Jurkat, Clone E6-1 (cell line): ENCODE measurements at regions not wholly inside any gene's neighbourhood (a gene's known extent, or its start where the extent isn't known, plus 50 kb on each side); places are given as distances from the start of the nearest gene placed in this dataset.

Experiments
- DNase-seq: peaks from one replicate; pipeline ENCODE4 v3.0.0-alpha.2; 2011; ENCODE audit warnings: low read depth, low spot score
- H3K4me3 ChIP-seq: 2 replicates; pipeline ENCODE4 v1.5.1; 2011; ENCODE audit warnings: mild to moderate bottlenecking, low read length, control low read depth, moderate library complexity

DNA sequence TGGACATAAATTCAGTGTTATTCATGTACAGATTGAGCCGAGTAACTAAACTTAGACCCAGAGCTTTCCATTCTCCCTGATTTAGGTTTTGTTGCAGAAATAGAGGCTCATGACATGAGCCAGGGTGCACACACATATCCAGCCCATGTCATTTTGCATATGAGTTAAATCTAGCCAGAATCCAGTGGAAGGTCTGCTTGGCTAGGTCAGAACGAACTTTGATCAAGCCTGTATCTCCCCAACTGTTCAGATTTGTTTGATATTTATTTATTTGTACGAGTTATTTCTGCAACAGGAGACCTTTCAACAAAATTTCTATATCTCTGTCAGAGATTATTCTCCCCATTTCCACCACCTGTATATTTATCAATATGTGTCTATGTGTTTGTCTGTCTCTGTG is 247.5 kb upstream of the THBS1 start:
- no peak overlapping the region for H3K4me3 ChIP-seq
- DNase-seq = no peak

DNA sequence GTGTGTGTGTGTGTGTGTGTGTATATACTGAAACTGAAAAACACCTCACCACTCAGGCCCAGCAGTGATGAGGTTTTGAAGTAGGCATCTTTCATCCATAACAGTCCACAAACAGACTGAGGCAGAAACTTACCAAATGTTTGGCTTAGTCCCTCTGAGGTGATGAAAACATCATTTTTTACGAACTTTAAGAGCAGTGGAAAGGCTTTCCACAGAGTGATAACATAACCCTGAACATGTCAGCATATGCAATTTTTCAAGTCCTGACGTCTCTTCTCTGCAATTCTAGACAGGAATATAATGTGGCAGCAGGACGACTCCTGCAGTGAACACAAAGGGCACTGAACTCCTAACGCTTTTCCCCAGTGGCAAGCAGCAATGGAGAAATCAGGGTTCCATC is 247.0 kb upstream of the THBS1 start:
- no peak overlapping the region for H3K4me3 ChIP-seq
- DNase-seq = no peak

DNA sequence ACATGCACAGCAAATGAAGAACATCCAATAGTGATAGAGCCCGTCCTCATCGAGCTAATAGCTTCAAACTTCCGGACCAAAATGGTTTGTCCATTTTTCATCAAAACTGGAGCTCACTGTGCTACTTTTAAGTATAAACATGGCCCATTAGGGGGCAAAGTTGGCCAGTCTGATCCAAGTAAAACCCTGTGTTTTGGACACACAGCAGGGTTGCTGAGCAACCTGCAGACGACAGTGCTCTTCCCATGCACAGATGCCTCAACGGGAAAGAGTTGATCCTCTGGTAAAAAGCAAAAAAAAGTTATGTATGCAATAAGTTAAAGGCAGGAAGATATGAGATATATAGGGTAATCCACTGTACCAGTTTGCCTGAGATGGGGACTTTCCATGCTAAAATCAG is 244.0 kb upstream of the THBS1 start:
- no peak for DNase-seq
- H3K4me3 ChIP-seq = no peak overlapping the region

DNA sequence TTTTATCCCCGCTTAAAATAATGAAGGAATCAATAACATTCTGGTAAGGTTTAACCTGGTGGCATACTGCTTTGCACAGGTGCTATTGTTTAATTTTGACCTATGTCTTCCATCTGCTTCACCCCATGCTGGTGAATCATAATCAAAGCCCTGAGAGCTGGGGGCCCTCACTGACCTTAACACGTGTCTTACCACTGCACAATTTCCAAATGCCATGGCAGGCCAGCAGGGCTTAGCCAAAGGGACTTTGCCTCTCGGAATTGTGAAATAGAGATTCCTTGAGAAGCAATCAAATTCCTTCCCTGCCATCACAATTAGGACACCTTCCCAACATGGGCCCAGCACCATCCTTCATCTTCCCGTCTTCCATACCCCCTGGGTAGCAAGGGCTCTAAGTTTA is 242.6 kb upstream of the THBS1 start:
- H3K4me3 ChIP-seq = no peak overlapping the region
- no peak for DNase-seq

DNA sequence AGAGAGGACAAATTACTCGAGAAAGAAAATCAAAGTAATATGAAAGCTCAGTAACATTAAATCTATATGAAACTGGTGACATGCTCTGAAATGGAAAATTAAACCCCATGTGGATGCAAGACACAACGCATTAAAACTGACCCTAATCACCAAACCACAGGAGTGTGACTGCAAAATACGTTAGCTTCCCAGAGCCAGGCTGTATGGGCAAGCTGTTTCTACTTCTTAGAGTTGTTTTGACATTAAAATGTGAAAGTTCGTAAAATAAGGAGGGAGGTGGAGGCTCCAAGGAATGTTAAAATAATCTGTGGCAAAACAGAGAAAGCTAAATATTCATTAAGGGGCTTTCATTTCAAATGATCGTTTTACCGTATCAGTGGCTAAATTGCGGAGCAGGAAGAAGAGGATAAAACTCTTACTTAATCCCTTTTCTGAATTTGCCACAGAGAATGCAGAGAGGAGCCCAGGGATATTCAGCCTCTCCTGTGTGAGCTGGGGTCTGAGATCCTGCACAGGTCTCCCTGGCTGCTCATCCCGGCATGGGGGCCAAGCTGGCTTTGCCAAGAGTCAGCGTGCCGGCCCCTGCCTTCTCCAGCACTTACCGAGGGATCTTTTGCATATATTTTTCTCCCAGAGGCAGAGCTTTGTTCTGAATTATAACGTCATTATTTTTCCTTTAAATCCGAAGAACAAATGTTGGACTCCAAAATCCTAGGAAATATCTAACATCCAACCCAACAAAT is 239.8 kb upstream of the THBS1 start:
- no peak for DNase-seq
- no peak overlapping the region for H3K4me3 ChIP-seq

DNA sequence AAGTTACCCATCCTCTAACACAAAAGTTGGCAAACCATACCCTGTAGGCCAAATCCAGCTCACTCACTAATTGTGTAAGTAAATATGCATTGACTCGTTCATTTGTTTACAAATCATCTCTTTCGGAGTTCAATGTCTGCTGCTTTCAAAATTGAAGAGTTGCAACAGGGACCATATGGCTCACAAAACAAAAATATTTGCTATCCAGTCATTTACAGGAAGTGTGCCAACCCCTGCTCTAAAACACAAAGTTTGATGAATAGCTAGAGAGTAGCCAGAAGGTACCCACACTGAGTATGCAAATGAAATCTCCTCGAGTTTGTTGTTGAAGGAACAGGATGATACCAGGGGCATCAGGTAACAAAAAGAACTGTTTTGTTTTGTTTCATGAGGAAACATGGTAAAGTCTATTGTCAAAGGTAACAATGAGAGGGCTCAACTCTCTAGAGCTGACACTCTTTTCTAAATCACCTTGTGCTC is 236.2 kb upstream of the THBS1 start:
- H3K4me3 ChIP-seq = no peak overlapping the region
- DNase-seq = no peak

DNA sequence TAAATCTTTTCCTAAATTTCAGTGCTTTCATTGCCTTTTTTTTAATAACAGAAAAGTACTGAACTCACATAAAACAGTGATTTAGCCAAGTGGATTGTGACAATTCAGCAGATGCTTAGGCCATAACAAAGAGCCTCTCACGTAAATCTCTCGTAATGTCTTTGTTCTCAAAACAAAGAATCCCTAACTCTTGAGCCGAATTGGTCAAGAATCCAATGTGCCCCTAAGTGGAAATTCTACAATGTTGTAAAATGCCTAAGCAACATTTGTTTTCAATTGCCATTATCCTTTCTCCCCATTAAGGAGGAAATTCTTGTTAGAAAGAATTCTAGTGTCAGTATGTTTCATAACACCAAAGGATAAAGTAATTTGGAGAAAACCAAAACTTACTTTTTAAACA is 235.7 kb upstream of the THBS1 start:
- no peak overlapping the region for H3K4me3 ChIP-seq
- DNase-seq = no peak

DNA sequence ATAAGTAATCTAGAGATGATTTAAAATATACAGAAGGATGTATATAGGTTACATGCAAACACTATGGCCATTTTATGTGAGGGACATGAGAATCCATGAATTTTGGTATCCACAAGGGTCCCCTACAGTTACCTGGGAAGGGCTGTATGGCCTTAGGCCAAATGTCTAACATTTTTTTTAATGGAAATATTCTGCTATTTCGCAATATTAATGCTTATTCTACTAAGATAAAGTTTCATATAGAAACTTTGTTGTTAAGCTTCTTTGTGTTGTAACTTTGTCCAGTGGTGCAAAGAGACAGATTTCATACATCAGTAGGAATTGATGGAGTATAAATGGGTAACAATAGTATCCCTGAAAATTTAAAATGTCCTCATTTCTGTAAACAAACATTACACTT is 233.4 kb upstream of the THBS1 start:
- H3K4me3 ChIP-seq = no peak overlapping the region
- no peak for DNase-seq

DNA sequence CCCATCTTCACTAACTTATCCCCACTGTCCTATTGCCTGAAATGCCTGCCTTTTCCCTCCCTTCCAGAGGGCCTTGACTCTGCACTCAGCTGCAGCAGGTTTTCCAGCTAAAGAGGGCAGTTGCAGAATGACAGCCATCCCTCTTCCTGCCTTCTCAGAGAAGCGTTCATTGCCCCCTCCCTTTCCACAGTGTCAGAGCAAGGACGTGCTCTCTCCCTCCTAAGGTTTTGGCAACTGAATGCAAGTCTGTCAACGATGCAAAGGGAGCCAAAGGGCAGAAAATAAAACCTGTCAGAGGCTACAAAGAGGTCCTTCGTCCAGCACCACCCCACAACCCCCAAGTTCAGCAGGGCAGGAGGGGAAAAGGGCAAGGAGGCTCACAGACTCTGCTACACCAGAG is 230.1 kb upstream of the THBS1 start:
- no peak overlapping the region for H3K4me3 ChIP-seq
- DNase-seq = no peak

DNA sequence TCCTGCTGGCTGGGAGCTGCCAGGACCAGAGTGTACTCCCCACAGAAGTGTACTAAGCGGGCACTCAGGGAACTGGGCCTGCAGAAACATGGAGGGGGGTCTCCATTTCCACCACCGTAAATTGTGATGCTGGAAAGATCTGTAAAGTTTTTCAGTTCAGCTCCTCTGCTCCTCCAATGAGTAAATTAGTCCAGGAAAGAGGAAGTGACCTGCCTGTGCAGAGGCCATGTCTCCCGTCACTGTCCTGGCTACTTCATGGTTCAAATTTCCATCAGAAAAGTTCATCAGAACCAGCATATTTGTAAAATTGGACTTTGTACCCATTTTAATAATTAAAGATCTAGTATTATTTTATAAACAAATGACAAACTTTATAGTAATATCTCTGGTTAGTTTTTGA is 226.7 kb upstream of the THBS1 start:
- DNase-seq = no peak

DNA sequence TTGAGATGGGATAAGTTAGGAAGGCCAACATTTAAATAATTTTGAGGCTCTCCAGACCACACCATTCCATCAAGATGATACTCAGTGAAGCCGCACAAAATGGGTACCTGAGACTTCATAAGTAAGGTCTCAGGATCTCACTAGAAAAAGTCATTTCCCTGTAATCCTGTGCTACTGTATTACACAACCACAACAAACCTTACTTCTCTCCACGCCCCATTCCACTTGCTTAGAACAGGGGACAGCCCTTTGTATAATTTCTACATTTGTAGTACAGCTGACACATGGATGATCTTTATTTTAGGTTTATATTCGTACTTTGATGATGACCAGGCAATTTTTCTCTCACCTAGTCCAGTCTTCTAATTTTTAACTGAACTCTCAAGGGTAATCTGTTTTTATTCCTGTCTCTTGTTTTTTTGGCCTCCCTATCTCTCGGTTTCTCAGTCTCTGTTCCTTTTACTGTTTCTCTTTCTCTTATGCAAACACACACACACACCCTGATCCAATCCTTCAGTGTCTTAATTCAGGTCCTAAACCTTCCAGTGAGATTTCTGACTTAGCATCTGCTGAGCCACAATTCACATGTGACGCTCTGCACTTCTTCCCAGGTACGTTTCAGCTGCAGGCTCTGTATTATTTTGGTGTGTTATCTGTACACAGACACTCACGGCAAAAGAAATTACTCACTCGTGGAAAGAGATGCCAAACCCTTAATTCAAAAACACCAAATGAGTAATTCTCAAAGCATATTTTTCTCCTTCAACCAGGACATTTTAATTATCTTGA is 223.2 kb upstream of the THBS1 start:
- H3K4me3 ChIP-seq = no peak overlapping the region
- no peak for DNase-seq

More for the DNA sequence above, 226.7 kb upstream of the THBS1 start:
- no peak overlapping the region for H3K4me3 ChIP-seq

DNA sequence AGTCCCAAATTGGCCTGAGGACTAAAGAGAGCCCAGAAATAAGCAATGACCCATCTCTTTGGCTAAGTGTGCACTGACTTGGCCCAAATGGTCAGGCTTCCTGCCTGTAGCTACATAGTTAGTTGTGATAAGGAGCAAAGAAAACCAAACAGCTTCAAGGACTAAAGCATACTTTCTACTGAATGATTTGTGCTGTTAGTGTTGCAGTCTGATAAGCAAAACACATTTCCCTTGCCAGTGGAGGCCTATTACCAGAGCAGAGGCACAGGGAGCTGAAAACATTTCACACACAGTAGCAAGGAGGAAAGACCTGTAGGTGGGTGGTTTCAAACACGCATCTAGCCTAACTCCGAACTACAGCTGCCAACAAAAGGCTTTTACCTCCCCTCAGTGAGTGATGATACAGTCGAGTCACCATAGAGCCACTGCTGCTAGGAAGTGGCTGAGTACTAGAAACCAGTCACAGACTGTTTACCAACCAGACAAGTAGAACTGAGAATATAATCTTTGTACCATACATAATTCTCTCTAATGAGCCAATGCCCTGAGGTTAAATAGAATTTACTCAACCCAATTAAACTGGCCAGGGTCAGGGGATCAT is 222.3 kb upstream of the THBS1 start:
- no peak overlapping the region for H3K4me3 ChIP-seq
- peak; percentile 1 for DNase-seq

DNA sequence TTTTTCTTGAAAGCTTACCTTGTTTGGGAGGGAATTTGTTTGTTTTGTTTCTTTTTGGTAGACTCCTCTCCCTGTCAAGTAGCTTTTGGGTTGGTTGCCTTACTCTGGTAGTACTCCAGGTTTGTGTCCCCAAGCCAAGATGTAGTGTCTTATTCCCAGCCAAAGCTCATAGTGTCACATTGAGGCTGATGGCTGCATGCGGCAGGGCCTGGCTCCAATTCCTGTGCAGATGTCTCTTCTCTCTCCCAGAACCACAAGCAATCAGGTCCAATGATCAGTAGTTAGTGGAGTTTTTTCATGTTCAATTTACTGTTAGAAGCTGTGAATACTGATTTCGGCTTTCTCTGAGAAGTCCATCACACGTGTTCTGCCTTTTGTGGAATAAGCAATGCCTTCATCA is 221.1 kb upstream of the THBS1 start:
- no peak for DNase-seq
- no peak overlapping the region for H3K4me3 ChIP-seq

DNA sequence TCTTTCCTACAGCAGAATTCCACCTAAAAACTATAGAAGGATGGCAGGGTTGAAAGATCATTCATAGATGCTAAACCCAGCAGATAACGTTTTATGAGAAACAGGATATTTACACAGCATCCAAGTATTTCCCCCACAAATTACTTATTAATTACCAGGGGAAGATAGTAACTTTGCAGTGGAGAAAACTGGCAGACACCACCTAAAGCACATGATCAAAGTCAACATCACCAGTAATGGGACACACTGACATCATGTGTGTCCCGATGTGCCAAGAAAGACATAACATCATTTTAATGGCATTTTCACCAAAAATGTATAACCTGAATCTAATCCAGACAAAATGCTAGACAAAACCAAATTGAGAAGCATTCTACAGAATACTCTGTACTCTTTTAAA is 220.4 kb upstream of the THBS1 start:
- no peak for DNase-seq
- H3K4me3 ChIP-seq = no peak overlapping the region

DNA sequence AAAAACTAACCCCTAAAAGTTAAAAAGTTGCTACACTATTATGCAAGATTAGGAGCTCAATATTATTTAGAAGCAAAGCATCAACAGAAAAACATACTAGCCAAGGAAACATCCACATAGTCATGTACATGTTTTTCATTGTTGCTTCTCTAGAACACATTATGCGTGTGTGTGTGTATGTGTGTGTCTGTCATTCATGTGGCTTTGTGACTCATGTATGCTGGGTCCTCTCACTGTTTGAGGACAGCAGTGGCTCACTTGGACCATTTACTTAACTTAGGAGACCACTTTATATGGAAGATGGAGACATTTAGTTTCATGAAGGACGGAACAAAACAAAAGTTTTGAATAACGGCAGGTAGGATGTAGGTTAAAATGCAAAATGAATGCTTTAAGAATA is 219.4 kb upstream of the THBS1 start:
- no peak for DNase-seq
- no peak overlapping the region for H3K4me3 ChIP-seq

DNA sequence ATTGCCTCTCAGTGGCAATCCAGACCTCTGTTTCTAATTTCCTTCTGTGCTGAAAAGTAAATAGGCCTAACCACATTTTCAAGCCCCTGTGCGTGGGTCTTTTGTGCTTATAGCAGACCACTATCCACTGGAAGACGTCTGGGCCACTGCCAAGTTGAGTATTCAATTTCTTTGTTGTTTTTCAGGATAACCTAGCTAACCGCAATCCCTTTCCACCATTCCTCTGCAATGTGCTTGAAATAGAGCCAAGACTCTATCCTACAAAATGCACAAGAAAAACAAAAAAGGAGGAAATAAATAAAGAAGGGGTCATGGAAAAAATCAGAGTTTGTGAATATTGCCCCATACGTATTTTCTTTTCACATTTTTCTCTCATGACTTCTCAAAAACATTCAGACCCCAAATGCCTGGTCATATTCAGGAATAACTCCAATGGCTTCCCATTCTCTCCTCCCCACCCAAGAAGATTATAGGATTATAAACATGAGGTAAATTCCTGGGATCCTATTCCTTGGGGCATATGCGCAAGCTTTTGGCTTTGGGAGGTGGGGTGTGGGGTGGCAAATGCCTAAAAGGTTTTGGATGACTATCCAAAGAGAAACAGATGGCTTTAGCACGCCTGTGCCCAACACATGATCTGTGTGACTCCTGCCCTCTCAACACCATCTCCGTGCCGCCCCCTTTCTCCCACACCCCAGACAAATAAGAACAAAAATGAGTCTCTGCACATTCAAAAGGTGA is 217.9 kb upstream of the THBS1 start:
- H3K4me3 ChIP-seq = no peak overlapping the region
- no peak for DNase-seq

DNA sequence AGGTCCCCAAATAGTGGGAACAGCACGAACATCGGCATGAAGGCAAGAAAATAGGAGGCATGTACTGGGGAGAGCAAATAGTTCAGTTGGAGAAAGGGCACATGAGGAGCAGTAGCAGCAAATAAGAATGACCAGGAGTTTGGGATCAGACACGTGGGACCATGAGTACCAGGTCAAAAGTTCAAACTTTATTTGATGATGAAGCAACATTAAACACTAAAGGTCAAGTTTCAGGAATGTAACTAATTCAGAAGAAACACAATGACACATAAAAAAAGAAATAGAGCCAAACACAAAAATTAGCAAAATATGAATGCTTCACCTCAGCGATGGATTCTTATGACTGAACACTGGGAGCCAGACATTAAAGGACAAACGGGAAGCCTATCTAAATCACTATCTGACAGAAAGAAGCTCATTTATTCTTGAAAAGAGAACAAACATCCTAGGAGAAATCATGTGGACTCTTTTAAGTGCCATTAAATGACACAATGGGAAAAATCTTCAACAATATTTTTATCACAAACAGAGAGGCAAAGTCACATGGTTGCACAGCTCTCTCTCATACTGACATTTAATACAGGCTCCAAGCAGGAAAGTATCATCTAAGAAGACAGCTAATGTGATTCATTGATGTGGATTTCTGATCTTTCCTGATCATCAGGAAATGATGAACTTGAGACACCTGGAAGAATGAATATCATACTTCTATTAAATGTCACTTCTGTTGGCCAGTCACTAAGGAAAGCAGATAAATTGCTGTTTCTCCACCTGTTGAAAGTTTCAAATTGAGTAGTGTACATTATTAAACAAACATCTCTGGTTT is 216.9 kb upstream of the THBS1 start:
- no peak overlapping the region for H3K4me3 ChIP-seq
- no peak for DNase-seq

DNA sequence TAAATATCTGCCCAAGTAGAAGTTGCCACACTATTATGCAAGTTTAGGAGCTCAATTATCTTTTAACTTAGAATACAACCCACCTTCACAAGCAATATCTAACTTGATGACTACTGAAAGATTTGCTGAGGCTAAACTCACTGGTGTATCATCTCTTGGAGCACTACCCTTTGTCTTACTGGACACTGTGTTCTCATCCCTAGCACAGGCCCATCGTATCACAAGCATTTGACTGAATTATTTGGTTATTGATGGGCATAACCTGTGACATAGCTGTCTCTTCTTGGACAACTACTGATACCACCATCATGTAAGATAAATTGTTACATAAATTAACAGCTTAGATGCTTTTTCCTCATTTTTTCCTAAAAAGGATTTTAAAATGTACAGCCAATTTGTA is 216.2 kb upstream of the THBS1 start:
- DNase-seq = no peak
- no peak overlapping the region for H3K4me3 ChIP-seq

DNA sequence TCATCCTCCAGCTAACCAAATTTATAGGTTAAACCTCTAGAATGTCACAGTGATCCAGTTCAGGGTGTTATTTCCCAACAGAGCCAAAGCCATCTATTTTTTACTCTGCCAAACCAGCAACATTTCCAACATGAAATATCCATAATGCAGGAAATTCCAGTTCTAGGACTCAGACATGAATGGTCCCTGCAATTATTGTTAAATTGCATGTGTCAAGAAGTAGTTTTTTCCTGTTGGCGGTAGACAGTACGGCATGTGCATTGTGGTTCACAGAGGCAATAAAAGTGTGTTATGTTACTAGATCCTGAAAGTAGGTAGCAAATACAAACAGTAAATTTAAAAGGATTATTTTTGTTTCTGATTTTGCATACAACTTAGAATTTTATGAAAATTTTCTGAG is 215.7 kb upstream of the THBS1 start:
- no peak for DNase-seq
- no peak overlapping the region for H3K4me3 ChIP-seq
